GM12874 (cell line): ENCODE measurements at regions not wholly inside any gene's neighbourhood (a gene's known extent, or its start where the extent isn't known, plus 50 kb on each side); places are given as distances from the start of the nearest gene placed in this dataset.

Experiments used
- TF ChIP-seq, protein P1 (sequence below): IDR thresholded peaks from 2 replicates; pipeline ENCODE4 v1.5.1; 2011; ENCODE audit warnings: low read depth, mild to moderate bottlenecking, control low read depth, low read length, moderate library complexity; ENCODE audit not compliant: insufficient read depth

DNA sequence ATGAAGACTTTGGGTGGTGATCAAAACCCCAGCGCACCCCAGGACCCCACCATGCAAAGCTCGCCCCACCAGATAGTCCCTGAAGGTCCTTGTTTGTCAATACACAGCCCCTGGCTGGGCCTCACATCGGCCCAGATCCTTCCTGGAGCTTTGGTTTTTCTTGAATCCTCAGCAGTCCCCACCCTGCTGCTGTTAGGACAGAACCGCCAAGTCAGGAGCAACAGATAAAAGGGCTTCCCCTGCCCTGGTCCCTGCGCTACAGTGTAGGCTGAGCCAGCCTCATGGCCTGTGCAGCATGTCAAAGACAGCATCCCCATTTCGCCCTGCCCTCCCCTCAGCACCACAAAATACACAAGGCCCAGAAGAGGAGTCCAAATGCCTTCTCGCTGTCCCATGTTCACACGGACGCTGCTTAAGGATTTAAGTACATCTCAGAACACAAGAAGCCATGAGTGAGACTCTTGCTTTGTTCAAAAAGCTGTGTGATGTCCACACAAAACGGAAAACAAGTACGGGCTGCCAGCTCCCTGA is 65.7 kb downstream of the PSMG1 start:
- TF ChIP-seq, protein P1, sequence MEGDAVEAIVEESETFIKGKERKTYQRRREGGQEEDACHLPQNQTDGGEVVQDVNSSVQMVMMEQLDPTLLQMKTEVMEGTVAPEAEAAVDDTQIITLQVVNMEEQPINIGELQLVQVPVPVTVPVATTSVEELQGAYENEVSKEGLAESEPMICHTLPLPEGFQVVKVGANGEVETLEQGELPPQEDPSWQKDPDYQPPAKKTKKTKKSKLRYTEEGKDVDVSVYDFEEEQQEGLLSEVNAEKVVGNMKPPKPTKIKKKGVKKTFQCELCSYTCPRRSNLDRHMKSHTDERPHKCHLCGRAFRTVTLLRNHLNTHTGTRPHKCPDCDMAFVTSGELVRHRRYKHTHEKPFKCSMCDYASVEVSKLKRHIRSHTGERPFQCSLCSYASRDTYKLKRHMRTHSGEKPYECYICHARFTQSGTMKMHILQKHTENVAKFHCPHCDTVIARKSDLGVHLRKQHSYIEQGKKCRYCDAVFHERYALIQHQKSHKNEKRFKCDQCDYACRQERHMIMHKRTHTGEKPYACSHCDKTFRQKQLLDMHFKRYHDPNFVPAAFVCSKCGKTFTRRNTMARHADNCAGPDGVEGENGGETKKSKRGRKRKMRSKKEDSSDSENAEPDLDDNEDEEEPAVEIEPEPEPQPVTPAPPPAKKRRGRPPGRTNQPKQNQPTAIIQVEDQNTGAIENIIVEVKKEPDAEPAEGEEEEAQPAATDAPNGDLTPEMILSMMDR, result no peak

DNA sequence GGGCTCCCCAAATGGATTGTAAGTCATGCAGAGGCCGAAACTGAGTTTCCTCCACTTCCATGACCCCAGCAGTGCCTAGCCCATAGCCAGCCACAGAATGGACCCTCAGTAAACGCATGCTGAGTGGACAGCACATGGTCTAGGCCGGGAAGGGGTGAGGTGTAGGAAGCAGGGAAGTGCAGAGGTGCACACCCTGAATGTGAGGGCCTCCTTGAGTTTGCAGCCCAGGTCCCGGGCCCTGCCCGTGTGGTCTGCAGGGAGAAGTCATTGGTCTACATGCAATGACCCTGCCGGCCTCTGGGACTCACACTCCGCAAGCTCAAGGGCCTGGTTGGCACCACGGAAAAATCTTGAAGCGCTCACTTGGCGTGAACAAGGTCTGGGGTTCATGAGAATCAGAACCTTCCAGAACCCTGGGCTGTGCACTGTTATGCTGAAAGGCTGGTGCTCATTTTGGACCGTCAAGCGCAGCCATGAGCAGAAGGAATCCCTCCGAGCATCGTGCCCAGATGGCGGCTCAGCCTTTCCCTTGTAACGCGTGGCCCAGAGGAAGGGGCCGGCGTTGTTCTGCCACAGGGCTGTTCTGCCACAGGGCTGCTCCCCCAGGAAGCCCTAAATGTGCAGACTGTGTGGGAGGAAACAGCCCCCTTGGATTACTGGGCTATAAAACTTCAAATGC is 66.4 kb downstream of the PSMG1 start:
- TF ChIP-seq, protein P1, result no peak

DNA sequence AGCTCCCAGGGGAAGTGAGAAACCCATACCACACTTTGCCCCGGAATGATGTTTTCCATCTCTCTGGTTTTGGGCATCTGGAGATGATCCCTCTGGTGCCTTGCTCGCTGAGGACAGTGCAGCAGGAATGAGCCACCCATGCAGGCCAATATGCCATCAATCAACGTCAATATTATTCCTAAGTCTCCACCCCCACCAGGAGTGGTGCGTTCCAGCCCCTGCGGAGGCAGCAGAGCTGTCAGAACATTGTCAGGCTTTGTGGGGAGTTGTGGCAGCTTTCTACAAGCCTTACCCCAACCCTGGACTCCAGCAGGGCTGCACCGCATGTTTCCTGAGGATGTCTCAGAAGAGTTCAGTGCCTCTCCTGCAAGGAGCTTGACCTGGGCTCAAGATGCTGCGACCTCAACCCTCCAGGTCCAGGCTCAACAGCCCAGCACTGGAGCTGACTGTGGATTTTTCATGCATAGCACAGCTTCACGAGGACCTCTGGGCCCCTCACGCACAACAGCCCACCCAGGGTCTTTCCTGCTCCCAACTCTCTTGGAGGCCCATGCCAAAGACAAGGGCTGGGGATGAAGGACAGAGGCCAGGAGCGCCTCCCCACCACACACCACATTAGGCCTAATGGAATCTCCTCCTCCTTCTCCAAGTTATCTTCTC is 67.5 kb downstream of the PSMG1 start:
- TF ChIP-seq, protein P1, result no peak

DNA sequence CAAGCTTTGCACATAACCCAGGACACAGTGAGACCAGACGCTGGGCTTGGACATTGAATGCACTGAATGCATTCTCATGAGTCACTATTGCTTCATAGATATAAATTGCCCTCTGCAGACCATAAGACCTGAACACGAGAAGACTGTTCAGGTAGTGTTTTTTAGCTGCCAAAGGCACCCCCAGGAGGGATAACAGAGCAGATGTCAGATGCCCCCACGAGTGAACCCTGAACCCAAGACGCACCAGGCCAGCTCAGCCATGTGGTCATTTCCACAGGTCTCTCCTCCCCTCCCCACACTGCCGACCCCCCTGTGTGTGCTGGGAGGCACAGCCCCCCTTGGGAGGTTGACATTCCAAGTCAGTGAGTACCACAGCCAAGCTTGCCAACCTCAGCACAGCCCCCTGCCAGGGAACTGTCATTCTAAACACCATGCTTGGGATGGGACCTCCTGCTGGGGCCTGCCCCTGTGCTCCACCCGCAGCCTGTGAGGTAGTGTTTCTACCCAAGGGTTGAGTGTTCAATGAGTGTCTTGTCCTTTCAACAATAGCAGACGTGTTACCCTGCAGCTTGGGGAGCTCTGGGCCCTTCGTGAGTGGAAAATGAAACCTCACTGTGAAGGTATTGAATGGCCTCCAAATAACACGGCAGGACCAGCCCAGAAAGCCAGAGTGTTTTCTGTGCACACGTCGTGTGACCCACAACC is 68.2 kb downstream of the PSMG1 start:
- TF ChIP-seq, protein P1, result no peak

DNA sequence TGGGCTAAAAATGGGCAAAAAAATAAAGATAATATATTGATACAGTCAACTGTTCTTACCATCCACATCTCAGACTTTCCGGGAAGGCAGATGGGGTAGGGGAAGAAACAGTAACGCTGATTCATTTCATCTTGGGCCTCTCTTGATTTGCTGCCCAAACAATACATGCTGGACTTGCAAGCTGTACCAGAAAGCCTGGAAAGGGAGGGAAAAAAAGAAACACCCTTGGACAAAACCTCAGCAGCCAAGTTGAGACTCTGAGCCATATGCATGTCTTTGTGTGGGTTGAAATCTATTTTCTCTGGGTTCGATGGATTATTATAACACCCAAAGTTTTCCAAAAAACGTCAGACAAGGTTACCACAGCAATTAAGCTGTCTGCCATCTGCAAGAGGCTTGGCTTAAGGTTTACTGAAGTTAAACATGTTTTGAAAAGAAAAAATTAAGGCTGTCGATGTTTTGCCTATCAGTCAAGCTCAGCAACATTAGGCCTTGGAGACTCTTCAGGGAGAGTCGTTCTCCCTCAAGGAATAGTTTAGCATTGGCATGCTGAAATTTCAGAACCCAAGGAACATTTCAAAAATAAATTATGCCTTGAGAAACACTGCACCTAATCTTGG is 71.2 kb downstream of the PSMG1 start:
- TF ChIP-seq, protein P1, result no peak

GRCh38 chr21:39110431-39110830 is 72.8 kb downstream of the PSMG1 start:
- TF ChIP-seq, protein P1, result no peak
